ENCODE measurements at regions not wholly inside any gene's neighbourhood (a gene's known extent, or its start where the extent isn't known, plus 50 kb on each side); places are given as distances from the start of the nearest gene placed in this dataset.
A peak's percentile ranks its signal among the peaks of the same experiment; 100 is the strongest.

DNA sequence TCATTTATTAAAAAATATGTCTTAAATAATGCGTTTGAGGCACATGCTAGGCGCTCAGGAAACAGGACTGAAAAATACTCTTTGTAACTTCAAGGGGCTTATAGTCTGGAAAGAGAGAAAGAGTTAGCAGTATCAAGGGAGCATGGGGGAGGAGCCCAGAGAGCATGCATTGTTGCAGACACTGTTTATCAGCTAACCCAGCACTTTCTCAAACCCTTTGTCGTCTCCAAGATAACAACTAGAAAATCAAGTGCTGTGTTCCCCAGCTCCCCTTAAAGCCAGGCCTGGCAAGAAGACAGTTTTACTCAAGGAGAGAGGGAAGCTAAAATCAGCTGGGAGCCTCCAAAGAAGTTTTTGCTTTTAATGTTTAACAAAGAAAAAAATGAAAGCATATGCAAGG is 98.4 kb downstream of the PERP start:
- DNase-seq: no peak

GRCh38 chr6:138011413-138011812 is 95.8 kb downstream of the PERP start:
- DNase-seq: no peak

DNA sequence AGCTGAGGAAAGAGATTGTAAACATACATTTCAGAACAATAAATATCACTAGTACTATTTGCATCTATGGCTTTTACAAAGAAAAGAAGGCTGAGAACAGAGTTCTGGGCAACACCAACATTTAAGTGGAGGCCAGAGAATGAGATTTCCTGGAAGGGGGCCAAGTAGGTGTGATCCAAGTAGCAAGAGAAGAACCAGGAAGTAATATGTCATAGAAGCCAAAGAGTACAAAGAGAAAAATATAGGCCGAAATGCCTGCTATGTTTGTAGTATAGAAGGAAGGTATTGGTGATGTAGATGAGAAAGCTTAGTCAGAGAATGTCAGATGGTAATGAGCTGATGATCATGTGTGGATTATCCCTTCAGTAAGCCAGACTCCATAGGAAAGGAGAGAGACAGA is 94.5 kb downstream of the PERP start:
- DNase-seq: no peak

- DNase-seq: no peak
Measured at GRCh38 chr6:138013959-138014358, 93.3 kb downstream of the PERP start.

- DNase-seq: no peak
Measured at GRCh38 chr6:138017166-138017757, 90.0 kb downstream of the PERP start.

- DNase-seq: no peak
Measured at GRCh38 chr6:138018297-138018696, 88.9 kb downstream of the PERP start.

GRCh38 chr6:138025528-138025978 is 81.7 kb downstream of the PERP start:
- DNase-seq: no peak

GRCh38 chr6:138026342-138026741 is 80.9 kb downstream of the PERP start:
- DNase-seq: no peak

- DNase-seq: no peak
Measured at GRCh38 chr6:138028893-138029292, 78.3 kb downstream of the PERP start.

GRCh38 chr6:138030872-138031271 is 76.3 kb downstream of the PERP start:
- DNase-seq: no peak

- DNase-seq: no peak
Measured at GRCh38 chr6:138031417-138031816, 75.8 kb downstream of the PERP start.

DNA sequence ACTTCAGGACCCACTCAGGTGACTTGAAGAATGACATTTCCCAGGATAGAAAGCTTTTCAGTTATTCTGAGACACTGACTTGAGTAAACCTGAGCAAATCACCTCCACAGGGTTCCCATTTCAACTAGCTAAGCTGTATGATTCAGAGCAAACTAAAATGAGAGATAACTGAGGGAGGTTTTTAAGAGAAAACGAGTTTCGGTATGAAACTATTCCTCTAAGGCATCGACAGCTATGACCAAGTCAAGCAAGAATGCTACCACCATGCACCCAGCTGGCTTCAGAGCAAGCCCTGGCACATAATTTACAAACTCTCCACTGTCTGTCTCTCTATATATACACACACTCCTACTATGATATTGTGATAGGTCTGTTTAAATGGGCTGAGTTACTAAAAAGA is 75.4 kb downstream of the PERP start:
- peak in 1 of 5 experiments; percentile 9 for DNase-seq

- no peak for DNase-seq
Measured at GRCh38 chr6:138032571-138032970, 74.6 kb downstream of the PERP start.

DNA sequence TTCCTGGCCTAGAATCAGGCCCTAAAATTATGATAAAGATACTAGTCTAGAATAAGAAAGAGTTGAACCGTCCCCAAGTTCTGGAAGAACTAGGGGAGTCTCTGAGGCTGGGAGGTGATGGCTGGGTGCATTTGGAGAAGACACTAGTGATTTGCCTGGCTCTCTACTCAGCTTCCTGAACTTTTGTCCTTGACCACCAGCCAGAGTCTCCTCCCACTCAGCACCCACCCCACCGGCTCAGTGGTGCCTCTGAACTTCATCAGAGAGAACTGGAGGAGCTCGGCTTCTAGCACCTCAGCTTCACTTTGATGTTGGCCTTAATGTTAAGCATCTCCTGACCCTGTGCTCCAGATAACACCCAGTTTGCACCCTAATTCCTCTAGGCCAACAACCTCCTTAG is 73.0 kb downstream of the PERP start:
- no peak for DNase-seq

GRCh38 chr6:138035070-138035469 is 72.1 kb downstream of the PERP start:
- DNase-seq: no peak

DNA sequence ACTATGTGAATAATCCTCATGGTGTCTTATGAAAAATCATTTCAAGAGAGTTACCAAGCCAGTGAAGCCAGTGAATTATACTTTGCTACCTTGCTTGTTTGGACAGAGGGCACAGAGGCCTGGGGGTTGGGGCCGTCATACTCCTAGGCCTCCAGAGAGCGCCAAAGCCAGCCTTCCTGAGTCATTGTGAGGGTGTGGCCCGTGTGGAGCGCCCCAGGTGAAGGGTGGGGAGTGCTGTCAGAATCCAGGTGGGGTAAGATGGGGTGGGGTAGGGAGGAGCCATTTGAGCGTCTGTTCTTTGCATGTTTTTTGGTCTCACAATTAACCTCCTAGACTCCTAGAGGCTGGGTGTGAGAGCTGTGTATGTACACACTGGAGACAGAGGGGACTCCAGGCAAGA is 71.1 kb downstream of the PERP start:
- DNase-seq: no peak

DNA sequence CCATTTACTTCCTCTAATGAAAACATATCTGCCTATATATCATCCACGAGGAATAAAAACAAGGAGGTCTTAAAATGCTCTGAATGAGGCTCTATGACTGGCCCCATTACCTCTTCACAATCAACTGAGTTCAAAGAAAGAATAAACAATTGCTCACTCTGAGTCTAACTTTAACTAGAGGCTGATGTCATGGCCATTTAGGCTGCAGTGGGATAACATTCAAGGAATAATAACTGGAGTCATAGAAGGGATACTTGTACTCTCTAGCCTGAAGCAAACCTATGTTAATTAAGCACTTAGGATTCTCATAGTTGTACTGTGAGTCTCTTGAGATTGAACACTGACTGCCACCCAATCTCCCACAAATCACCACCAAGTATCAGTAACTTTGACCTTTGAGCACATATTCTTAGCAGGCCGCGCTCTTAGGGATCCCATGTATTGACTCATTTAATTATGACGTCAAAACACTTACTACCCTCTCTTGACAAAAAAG is 70.2 kb downstream of the PERP start:
- no peak for DNase-seq

- no peak for DNase-seq
Measured at GRCh38 chr6:138038142-138038870, 68.9 kb downstream of the PERP start.
